GM12878 (cell line): ENCODE measurements at regions not wholly inside any gene's neighbourhood (a gene's known extent, or its start where the extent isn't known, plus 50 kb on each side); places are given as distances from the start of the nearest gene placed in this dataset.

Source experiments
- ATAC-seq: fragments of 200-7000 bp; cut with Tn5 transposase; 3 replicates; pipeline ENCODE4 v1.9.1; 2020; ENCODE audit warnings: mild to moderate bottlenecking, moderate library complexity
- BruUV-seq: library from RNA; stranded (reverse); fragments of 400-500 nt; replicated peaks from 2 replicates; lab custom pipeline; 2021; lab: Mats Ljungman, UMichigan
- CTCF ChIA-PET: fragments of 300-600 bp; sonication (Branson Sonifier 250); formaldehyde crosslinking; extraction: SDS; loops from one replicate; lab custom pipeline; 2021; ENCODE audit warnings: inconsistent platforms; lab: Yijun Ruan, JAX
- POLR2A ChIA-PET: fragments of 350-600 bp; formaldehyde crosslinking; extraction: SDS; loops from one replicate; lab custom pipeline; 2021; ENCODE audit warnings: inconsistent platforms; lab: Charles Lee
- RAD21 ChIA-PET: fragments of 300-600 bp; sonication (Branson Sonifier 250); formaldehyde crosslinking; loops from one replicate; lab custom pipeline; 2023; ENCODE audit warnings: antibody characterized with exemption; ENCODE audit not compliant: unreplicated experiment; lab: Charles Lee
- SMC1A ChIA-PET: fragments of 300-600 bp; sonication (Branson Sonifier 250); formaldehyde crosslinking; loops from one replicate; lab custom pipeline; 2023; ENCODE audit not compliant: unreplicated experiment, uncharacterized antibody; lab: Charles Lee
- DNase-seq: peaks from one replicate; pipeline ENCODE4 v3.0.0-alpha.2; 2011; ENCODE audit warnings: low read depth, low spot score
- FAIRE-seq: peaks from 3 replicates; lab custom pipeline; 2011; peaks lifted over from hg19 to GRCh38; lab: Jason Lieb, UNC
- H2AFZ ChIP-seq: 2 replicates; pipeline ENCODE4 v1.6.0; 2011; ENCODE audit warnings: low read depth, low read length, control low read depth; ENCODE audit not compliant: control insufficient read depth
- H3K27ac ChIP-seq: 2 replicates; pipeline ENCODE4 v1.5.1; 2011; ENCODE audit warnings: control low read depth; ENCODE audit not compliant: control insufficient read depth, insufficient read depth
- H3K27me3 ChIP-seq, 2 experiments: replicated peaks in 1 of 2; 2 replicates each; pipeline versions ENCODE4 v1.6.0 to v1.6.1; 2011; ENCODE audit warnings: low read length in 1 of 2; ENCODE audit not compliant: control insufficient read depth in 2 of 2, insufficient read depth in 2 of 2
- H3K36me3 ChIP-seq, 2 experiments: 2 replicates each; pipeline ENCODE4 v1.5.1; 2011; ENCODE audit warnings: low read length in 1 of 2; ENCODE audit not compliant: control insufficient read depth in 2 of 2, insufficient read depth in 2 of 2
- H3K4me1 ChIP-seq: 2 replicates; pipeline ENCODE4 v1.6.1; 2011; ENCODE audit warnings: mild to moderate bottlenecking, low read length, moderate library complexity, mixed read lengths; ENCODE audit not compliant: control insufficient read depth, insufficient read depth
- H3K4me2 ChIP-seq: 2 replicates; pipeline ENCODE4 v1.6.0; 2011; ENCODE audit warnings: control low read depth; ENCODE audit not compliant: control insufficient read depth, insufficient read depth
- H3K4me3 ChIP-seq: fragments of 200-600 bp; sonication (generic); 2 replicates; pipeline ENCODE4 v1.5.1; 2016
- H3K79me2 ChIP-seq: 2 replicates; pipeline ENCODE4 v1.6.0; 2011; ENCODE audit warnings: low read length; ENCODE audit not compliant: control insufficient read depth, insufficient read depth
- H3K9ac ChIP-seq: 2 replicates; pipeline ENCODE4 v1.8.0; 2011; ENCODE audit warnings: low read length, control low read depth, mixed read lengths; ENCODE audit not compliant: control insufficient read depth, insufficient read depth
- H3K9me3 ChIP-seq: replicated peaks from 3 replicates; pipeline ENCODE4 v1.5.1; 2011; ENCODE audit warnings: mild to moderate bottlenecking, low read length; ENCODE audit not compliant: control insufficient read depth, insufficient read depth
- H4K20me1 ChIP-seq: 2 replicates; pipeline ENCODE4 v1.6.0; 2011; ENCODE audit not compliant: control insufficient read depth, insufficient read depth
- BCL11A ChIP-seq: IDR thresholded peaks from 2 replicates; pipeline ENCODE4 v1.6.1; 2011; ENCODE audit warnings: low read depth, low read length
- MEF2B ChIP-seq: fragments of 450-650 bp; IDR thresholded peaks from 2 replicates; pipeline ENCODE4 v1.6.1; 2018; ENCODE audit warnings: mild to moderate bottlenecking, moderate library complexity; ENCODE audit not compliant: partially characterized antibody, poor library complexity, severe bottlenecking
- NBN ChIP-seq: fragments of 450-650 bp; IDR thresholded peaks from 2 replicates; pipeline ENCODE4 v1.6.1; 2016
- RCOR1 ChIP-seq: conservative IDR thresholded peaks from 2 replicates; pipeline ENCODE4 v1.6.1; 2012; ENCODE audit warnings: low read depth, low read length, improper control_type of control experiment
- RELB ChIP-seq: fragments of 450-650 bp; IDR thresholded peaks from 2 replicates; pipeline ENCODE4 v1.6.1; 2017; ENCODE audit warnings: low read depth, mild to moderate bottlenecking, moderate library complexity
- SMARCA5 ChIP-seq: fragments of 450-650 bp; IDR thresholded peaks from 2 replicates; pipeline ENCODE4 v1.6.1; 2017; ENCODE audit warnings: mild to moderate bottlenecking
- SMC3 ChIP-seq: IDR thresholded peaks from 2 replicates; pipeline ENCODE4 v1.6.1; 2011; ENCODE audit warnings: low read length, improper control_type of control experiment, borderline replicate concordance
- ZBTB11 ChIP-seq: fragments of 450-650 bp; formaldehyde crosslinking; IDR thresholded peaks from 2 replicates; pipeline ENCODE4 v1.5.0; 2022; ENCODE audit warnings: mild to moderate bottlenecking, missing genetic modification characterization
- ZNF592 ChIP-seq: fragments of 450-650 bp; IDR thresholded peaks from 2 replicates; pipeline ENCODE4 v1.6.1; 2017; ENCODE audit warnings: mild to moderate bottlenecking, moderate library complexity
- WGBS: methylation state at CpG from one replicate; pipeline ENCODE4 v1.1.6; 2016; ENCODE audit warnings: low lambda C conversion rate; ENCODE audit not compliant: insufficient replicate concordance, insufficient coverage; ENCODE audit errors: missing lambda C conversion rate; 5-methylcytosine and 5-hydroxymethylcytosine counted together
- in situ Hi-C: fragments of 300-500 bp; cut with MboI; formaldehyde crosslinking; loops from 9 replicates; pipeline ENCODE4 v1.14.3; 2018; ENCODE audit warnings: mixed read lengths
- intact Hi-C: fragments of 100-400 bp; cut with micrococcal nuclease; formaldehyde crosslinking; loops from one replicate; pipeline ENCODE4 v1.14.2; 2022; ENCODE audit not compliant: unreplicated experiment

- Histone ChIP-seq H3K4me1 (no peaks in the 10 kb centered on the region), H3K4me2 (no peak overlapping the region), H3K9me3 (no peaks in the 10 kb centered on the region; the same call in 1 of the 3 replicates), H3K79me2 (no peaks in the 10 kb centered on the region), H4K20me1 (no peaks in the 10 kb centered on the region), H2AFZ (no peak overlapping the region), H3K27me3 (no peaks in the 10 kb centered on the region; a peak in 1 of 4 replicates), H3K4me3 (no peak overlapping the region), H3K27ac (no peak overlapping the region), H3K36me3 (no peaks in the 10 kb centered on the region), H3K9ac (no peak overlapping the region)
- RAD21 ChIA-PET, result no interaction called here
- TF ChIP-seq RELB (no peak), ZNF592 (no peak), MEF2B (no peak), SMC3 (no peak), ZBTB11 (CRISPR knock-in tag) (no peak), BCL11A (no peak), SMARCA5 (no peak), RCOR1 (no peak), NBN (no peak)
- intact Hi-C loops (no loop called here), in situ Hi-C loops (no loop called here)
- DNase-seq, result no peak
- ATAC-seq, result no peak
- 18% methylated on average over 2 of the region's 2 CpGs for WGBS
- BruUV-seq, result no TSS peak
- POLR2A ChIA-PET, result no interaction called here
- SMC1A ChIA-PET, result interaction anchor here (0.6 to 0.9 kb wide), 2 partner anchors 50 to 231 kb away, joined by 3 read pairs; no protein-coding TSS in a partner anchor
- CTCF ChIA-PET, result interaction anchor here (0.6 kb wide), 1 partner anchor 831 kb away, joined by 3 read pairs; no protein-coding TSS in a partner anchor
- FAIRE-seq, result no peak
Measured at GRCh38 chr5:124418390-124418789, 328.0 kb downstream of the ZNF608 start.
